Cardiac fibroblast (primary cell): ENCODE measurements at regions not wholly inside any gene's neighbourhood (a gene's known extent, or its start where the extent isn't known, plus 50 kb on each side); places are given as distances from the start of the nearest gene placed in this dataset.
"Not testable (repeated sequence)": the region's sequence is repeated elsewhere in the genome, so short reads cannot be mapped to it uniquely, and the experiment has no call there.

Experiments
- DNase-seq, 2 donors: peaks; one replicate each; pipeline versions ENCODE4 v3.0.0 to v3.0.0-alpha.2; 2010; ENCODE audit warnings: low read depth in 2 of 2
- H3K4me3 ChIP-seq, 2 donors: replicated peaks in 1 of 2; 1 replicate in 1 of 2; 2 replicates in 1 of 2; pipeline ENCODE4 v1.5.1; 2011; ENCODE audit warnings: low read depth in 2 of 2, low read length in 2 of 2, mild to moderate bottlenecking in 2 of 2, moderate library complexity in 1 of 2
- CTCF ChIP-seq: IDR thresholded peaks from one replicate; pipeline ENCODE4 v1.5.1; 2011; ENCODE audit warnings: low read depth, mild to moderate bottlenecking, low read length, inconsistent platforms

GRCh38 chr2:150669492-150669891 is 182.0 kb upstream of the RND3 start:
- no peak for TF ChIP-seq CTCF
- no peak overlapping the region for H3K4me3 ChIP-seq
- DNase-seq, result no peak

GRCh38 chr2:150667039-150667438 is 179.6 kb upstream of the RND3 start:
- H3K4me3 ChIP-seq, DNase-seq: not testable (repeated sequence)

- H3K4me3 ChIP-seq, result no peak overlapping the region
- peak; percentile 86 to 95 for DNase-seq
- no peak for TF ChIP-seq CTCF
Measured at GRCh38 chr2:150663143-150663542, 175.7 kb upstream of the RND3 start.

GRCh38 chr2:150656002-150656401 is 168.5 kb upstream of the RND3 start:
- no peak for DNase-seq
- no peak for TF ChIP-seq CTCF

GRCh38 chr2:150653351-150653750 is 165.9 kb upstream of the RND3 start:
- H3K4me3 ChIP-seq, result no peak overlapping the region
- DNase-seq, result peak in 1 of 2 donors; percentile 40
- no peak for TF ChIP-seq CTCF

More at GRCh38 chr2:150656002-150656401, 168.5 kb upstream of the RND3 start:
- H3K4me3 ChIP-seq, result no peak overlapping the region

GRCh38 chr2:150647943-150648342 is 160.5 kb upstream of the RND3 start:
- TF ChIP-seq CTCF, result no peak
- H3K4me3 ChIP-seq, result no peak overlapping the region
- no peak for DNase-seq

GRCh38 chr2:150646746-150647145 is 159.3 kb upstream of the RND3 start:
- DNase-seq, result no peak
- no peak for TF ChIP-seq CTCF
- no peak overlapping the region for H3K4me3 ChIP-seq
